A673 (cell line): ENCODE measurements at regions not wholly inside any gene's neighbourhood (a gene's known extent, or its start where the extent isn't known, plus 50 kb on each side); places are given as distances from the start of the nearest gene placed in this dataset.

ENCODE experiments used
- CTCF ChIP-seq: fragments of 300-800, 200-600 bp; sonication (generic); conservative IDR thresholded peaks from 2 replicates; pipeline ENCODE4 v1.5.1; 2017; ENCODE audit warnings: low read depth, mild to moderate bottlenecking, antibody characterized with exemption, low read length, moderate library complexity, mixed read lengths
- EZH2 ChIP-seq: fragments of 200-600 bp; sonication (generic); IDR thresholded peaks from 2 replicates; pipeline ENCODE4 v1.6.1; 2017; ENCODE audit warnings: borderline replicate concordance, low read depth, mild to moderate bottlenecking, mixed read lengths, antibody characterized with exemption, low read length; ENCODE audit not compliant: poor library complexity, severe bottlenecking

- no peak for TF ChIP-seq CTCF
- TF ChIP-seq EZH2: no peak
Observed at GRCh38 chr4:167537761-167538160, 303.5 kb upstream of the SPOCK3 start.
